A673 (cell line): ENCODE measurements at regions not wholly inside any gene's neighbourhood (a gene's known extent, or its start where the extent isn't known, plus 50 kb on each side); places are given as distances from the start of the nearest gene placed in this dataset.

Experiments
- CTCF ChIP-seq: fragments of 300-800, 200-600 bp; sonication (generic); conservative IDR thresholded peaks from 2 replicates; pipeline ENCODE4 v1.5.1; 2017; ENCODE audit warnings: low read depth, mild to moderate bottlenecking, antibody characterized with exemption, low read length, moderate library complexity, mixed read lengths
- EZH2 ChIP-seq: fragments of 200-600 bp; sonication (generic); IDR thresholded peaks from 2 replicates; pipeline ENCODE4 v1.6.1; 2017; ENCODE audit warnings: borderline replicate concordance, low read depth, mild to moderate bottlenecking, mixed read lengths, antibody characterized with exemption, low read length; ENCODE audit not compliant: poor library complexity, severe bottlenecking

- TF ChIP-seq CTCF (no peak), EZH2 (no peak)
Observed at GRCh38 chr18:41870817-41871216, 84.2 kb upstream of the PIK3C3 start.
